ENCODE measurements at regions not wholly inside any gene's neighbourhood (a gene's known extent, or its start where the extent isn't known, plus 50 kb on each side); places are given as distances from the start of the nearest gene placed in this dataset.
A peak's percentile ranks its signal among the peaks of the same experiment; 100 is the strongest.

DNA sequence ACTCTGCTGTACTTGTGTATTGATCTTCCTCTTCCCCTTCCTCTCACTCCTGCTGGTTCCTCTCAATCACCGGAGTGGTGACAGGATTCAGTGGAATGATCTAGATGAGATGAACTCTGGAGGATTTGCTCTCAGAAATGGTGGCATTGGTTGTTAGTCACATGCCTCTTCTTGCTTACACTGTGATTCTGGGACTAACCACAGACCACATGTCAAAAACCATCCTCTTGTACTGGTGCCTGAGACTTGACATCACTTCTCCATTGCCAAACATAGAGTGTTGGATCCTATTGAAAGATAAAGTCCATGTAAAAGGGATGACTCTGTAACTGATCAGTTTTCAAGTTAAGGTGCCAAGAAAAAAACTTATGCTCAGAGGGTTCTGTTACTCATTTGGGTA is 506.5 kb downstream of the DMAC1 start:
- H4K20me1 ChIP-seq (ENCODE audit: insufficient read depth): no peaks in the 10 kb centered on the region
- no peak overlapping the region for H3K4me3 ChIP-seq (IDR thresholded peaks at IDR 0.05; ENCODE audit: insufficient read depth, low read depth, low read length)
- H3K27me3 ChIP-seq (ENCODE audit: insufficient read depth, low read depth): no peaks in the 10 kb centered on the region
- no peaks in the 10 kb centered on the region for H3K79me2 ChIP-seq (ENCODE audit: insufficient read depth, low read depth)
- H3K27ac ChIP-seq: no peak overlapping the region
- no peak overlapping the region for H3K9ac ChIP-seq
- no peak overlapping the region for H3K4me2 ChIP-seq
- no peaks in the 10 kb centered on the region for H3K36me3 ChIP-seq (ENCODE audit: insufficient read depth)
- no peak overlapping the region for H2AFZ ChIP-seq (ENCODE audit: low read depth)
- TF ChIP-seq, protein P1, sequence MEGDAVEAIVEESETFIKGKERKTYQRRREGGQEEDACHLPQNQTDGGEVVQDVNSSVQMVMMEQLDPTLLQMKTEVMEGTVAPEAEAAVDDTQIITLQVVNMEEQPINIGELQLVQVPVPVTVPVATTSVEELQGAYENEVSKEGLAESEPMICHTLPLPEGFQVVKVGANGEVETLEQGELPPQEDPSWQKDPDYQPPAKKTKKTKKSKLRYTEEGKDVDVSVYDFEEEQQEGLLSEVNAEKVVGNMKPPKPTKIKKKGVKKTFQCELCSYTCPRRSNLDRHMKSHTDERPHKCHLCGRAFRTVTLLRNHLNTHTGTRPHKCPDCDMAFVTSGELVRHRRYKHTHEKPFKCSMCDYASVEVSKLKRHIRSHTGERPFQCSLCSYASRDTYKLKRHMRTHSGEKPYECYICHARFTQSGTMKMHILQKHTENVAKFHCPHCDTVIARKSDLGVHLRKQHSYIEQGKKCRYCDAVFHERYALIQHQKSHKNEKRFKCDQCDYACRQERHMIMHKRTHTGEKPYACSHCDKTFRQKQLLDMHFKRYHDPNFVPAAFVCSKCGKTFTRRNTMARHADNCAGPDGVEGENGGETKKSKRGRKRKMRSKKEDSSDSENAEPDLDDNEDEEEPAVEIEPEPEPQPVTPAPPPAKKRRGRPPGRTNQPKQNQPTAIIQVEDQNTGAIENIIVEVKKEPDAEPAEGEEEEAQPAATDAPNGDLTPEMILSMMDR (conservative IDR thresholded peaks at IDR 0.05; ENCODE audit: low read depth, low read length): no peak
- H3K4me1 ChIP-seq (ENCODE audit: low read depth, poor library complexity, severe bottlenecking): peaks cover 8% of the 10 kb centered on the region

DNA sequence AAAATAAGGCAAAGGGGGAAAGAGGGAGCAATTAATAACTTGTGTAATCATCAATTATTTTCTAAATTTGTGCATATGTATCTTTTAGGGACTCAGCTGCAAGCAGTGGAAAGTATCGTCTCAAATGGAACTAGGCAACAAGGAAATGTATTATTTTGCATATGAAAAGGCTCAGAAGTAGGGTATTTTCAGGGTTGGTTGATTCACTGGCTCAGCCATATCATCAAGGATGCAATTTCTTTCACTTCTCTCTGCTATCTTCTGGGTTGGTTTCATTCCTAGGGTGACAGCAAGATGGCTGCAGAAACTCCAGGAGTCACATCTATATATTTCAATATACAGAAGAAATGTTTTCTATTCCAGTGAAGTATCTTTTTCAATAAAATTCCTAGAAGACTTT is 509.8 kb downstream of the DMAC1 start:
- no peaks in the 10 kb centered on the region for H3K79me2 ChIP-seq (ENCODE audit: insufficient read depth, low read depth)
- no peaks in the 10 kb centered on the region for H4K20me1 ChIP-seq (ENCODE audit: insufficient read depth)
- TF ChIP-seq, protein P1 (conservative IDR thresholded peaks at IDR 0.05; ENCODE audit: low read depth, low read length): no peak
- H3K27ac ChIP-seq: no peak overlapping the region
- H3K9ac ChIP-seq: no peak overlapping the region
- no peak overlapping the region for H3K4me2 ChIP-seq
- no peak overlapping the region for H2AFZ ChIP-seq (ENCODE audit: low read depth)
- no peaks in the 10 kb centered on the region for H3K27me3 ChIP-seq (ENCODE audit: insufficient read depth, low read depth)
- no peaks in the 10 kb centered on the region for H3K36me3 ChIP-seq (ENCODE audit: insufficient read depth)
- peaks cover 12% of the 10 kb centered on the region for H3K4me1 ChIP-seq (ENCODE audit: low read depth, poor library complexity, severe bottlenecking)
- no peak overlapping the region for H3K4me3 ChIP-seq (IDR thresholded peaks at IDR 0.05; ENCODE audit: insufficient read depth, low read depth, low read length)

DNA sequence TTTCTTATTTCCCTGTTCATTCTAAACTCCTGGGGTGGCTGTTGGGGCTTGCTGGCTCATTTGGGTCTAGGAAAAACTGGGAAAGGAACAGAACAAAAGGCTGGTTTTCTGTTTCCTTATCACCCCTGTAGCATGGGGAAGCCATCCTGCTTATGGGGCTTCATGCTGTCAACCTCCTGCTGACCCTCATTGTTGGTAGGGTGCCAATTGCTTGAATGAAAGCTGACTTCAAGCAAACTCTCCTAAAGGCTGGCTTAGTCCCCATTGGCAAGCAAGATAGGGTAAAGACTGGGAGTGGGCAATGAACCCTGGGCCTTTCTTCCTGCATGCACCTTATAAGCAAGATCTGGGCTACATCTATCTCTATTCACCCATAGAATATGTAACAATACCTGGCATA is 511.6 kb downstream of the DMAC1 start:
- Histone ChIP-seq H3K79me2 (ENCODE audit: insufficient read depth, low read depth) (no peaks in the 10 kb centered on the region), H4K20me1 (ENCODE audit: insufficient read depth) (no peaks in the 10 kb centered on the region), H3K4me3 (IDR thresholded peaks at IDR 0.05; ENCODE audit: insufficient read depth, low read depth, low read length) (no peak overlapping the region), H3K27ac (no peak overlapping the region), H3K4me1 (ENCODE audit: low read depth, poor library complexity, severe bottlenecking) (peaks cover 8% of the 10 kb centered on the region), H3K27me3 (ENCODE audit: insufficient read depth, low read depth) (no peaks in the 10 kb centered on the region), H2AFZ (ENCODE audit: low read depth) (no peak overlapping the region), H3K4me2 (no peak overlapping the region), H3K36me3 (ENCODE audit: insufficient read depth) (no peaks in the 10 kb centered on the region), H3K9ac (no peak overlapping the region)
- TF ChIP-seq, protein P1 (conservative IDR thresholded peaks at IDR 0.05; ENCODE audit: low read depth, low read length): no peak

DNA sequence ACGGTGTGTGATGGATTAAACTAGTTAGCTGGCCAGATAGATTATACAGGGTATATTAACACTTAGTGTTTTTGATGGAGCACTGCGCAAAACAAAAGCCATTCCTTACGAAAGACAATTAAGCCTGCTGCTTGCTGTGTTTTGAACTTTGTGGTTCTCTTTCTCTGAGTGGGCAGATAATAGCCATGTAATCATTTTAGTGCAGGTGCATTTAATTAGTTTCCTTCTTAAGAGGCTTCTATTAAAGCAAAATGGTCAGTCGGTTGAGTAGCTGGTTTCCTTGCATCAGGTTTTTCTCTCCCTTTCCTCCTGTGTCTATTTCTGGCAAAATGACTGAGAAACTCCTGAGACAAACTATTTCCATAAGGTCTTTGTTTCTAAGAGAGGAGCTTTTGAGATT is 512.5 kb downstream of the DMAC1 start:
- peaks cover 5% of the 10 kb centered on the region for H3K4me1 ChIP-seq (ENCODE audit: low read depth, poor library complexity, severe bottlenecking)
- H3K9ac ChIP-seq: no peak overlapping the region
- H3K27me3 ChIP-seq (ENCODE audit: insufficient read depth, low read depth): no peaks in the 10 kb centered on the region
- H3K27ac ChIP-seq: no peak overlapping the region
- H2AFZ ChIP-seq (ENCODE audit: low read depth): no peak overlapping the region
- H3K79me2 ChIP-seq (ENCODE audit: insufficient read depth, low read depth): no peaks in the 10 kb centered on the region
- no peaks in the 10 kb centered on the region for H3K36me3 ChIP-seq (ENCODE audit: insufficient read depth)
- TF ChIP-seq, protein P1 (conservative IDR thresholded peaks at IDR 0.05; ENCODE audit: low read depth, low read length): no peak
- H4K20me1 ChIP-seq (ENCODE audit: insufficient read depth): no peaks in the 10 kb centered on the region
- peak overlapping the region; percentile 6; the same call in 1 of the 2 replicates for H3K4me2 ChIP-seq
- H3K4me3 ChIP-seq (IDR thresholded peaks at IDR 0.05; ENCODE audit: insufficient read depth, low read depth, low read length): no peak overlapping the region

Data from KMS-11 (cell line).